Activated T-helper 2 cell treated with anti-CD3 and anti-CD28 coated beads, Interferon-gamma antibody, Interleukin-2, Interleukin-4, amounts not matched to agents 10 μg/mL and 5 μg/mL and 100 μg/mL, durations not matched to agents 14 hours and 24 hours and 36 hours (primary cell): ENCODE measurements at regions not wholly inside any gene's neighbourhood (a gene's known extent, or its start where the extent isn't known, plus 50 kb on each side); places are given as distances from the start of the nearest gene placed in this dataset.
"Not testable (repeated sequence)": the region's sequence is repeated elsewhere in the genome, so short reads cannot be mapped to it uniquely, and the experiment has no call there.

Source experiments
- DNase-seq: peaks from one replicate; pipeline ENCODE4 v3.0.0; 2021; ENCODE audit warnings: low spot score
- H3K27ac Mint-ChIP-seq: one replicate; pipeline ENCODE4 v1.8.0; 2021; ENCODE audit warnings: mixed read lengths
- H3K27me3 Mint-ChIP-seq: one replicate; pipeline ENCODE4 v1.8.0; 2021; ENCODE audit warnings: low read depth, mixed read lengths
- H3K36me3 Mint-ChIP-seq: one replicate; pipeline ENCODE4 v1.8.0; 2021; ENCODE audit warnings: low read depth, mixed read lengths
- H3K4me1 Mint-ChIP-seq: one replicate; pipeline ENCODE4 v1.8.0; 2021; ENCODE audit warnings: low read depth, mixed read lengths
- H3K4me3 Mint-ChIP-seq: one replicate; pipeline ENCODE4 v1.8.0; 2021; ENCODE audit warnings: low read depth, mild to moderate bottlenecking, moderate library complexity, mixed read lengths
- H3K9me3 Mint-ChIP-seq: one replicate; pipeline ENCODE4 v1.8.0; 2021; ENCODE audit warnings: mixed read lengths
- intact Hi-C: fragments of 100-400 bp; cut with micrococcal nuclease; formaldehyde crosslinking; loops from one replicate; pipeline ENCODE4 v1.15.1; 2023

DNA sequence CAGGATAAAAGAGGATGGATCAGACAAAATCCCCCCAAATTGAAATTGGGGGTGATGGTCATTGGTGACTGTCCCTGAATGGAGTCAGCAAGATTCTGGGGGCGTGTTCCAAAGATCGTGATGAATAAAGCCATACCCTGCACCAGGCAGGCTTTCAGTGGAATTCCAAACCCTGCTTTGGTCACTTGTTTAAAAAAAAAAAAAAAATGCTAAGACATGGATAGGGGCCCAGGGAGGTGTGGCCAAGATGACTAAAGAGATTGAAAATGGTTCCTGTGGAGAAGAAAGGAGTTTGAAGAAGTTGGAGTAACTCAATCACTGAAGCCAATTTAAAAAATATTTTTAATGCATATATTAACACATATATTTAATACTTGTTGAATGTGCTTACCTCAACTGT, 161.4 kb upstream of the KCNG1 start:
- Mint-ChIP-seq H3K4me3 (no peak overlapping the region), H3K4me1 (no peaks in the 10 kb centered on the region), H3K36me3 (no peaks in the 10 kb centered on the region), H3K9me3 (no peaks in the 10 kb centered on the region), H3K27me3 (peaks cover 13% of the 10 kb centered on the region), H3K27ac (no peak overlapping the region)
- DNase-seq, result no peak
- intact Hi-C loops, result no loop called here

DNA sequence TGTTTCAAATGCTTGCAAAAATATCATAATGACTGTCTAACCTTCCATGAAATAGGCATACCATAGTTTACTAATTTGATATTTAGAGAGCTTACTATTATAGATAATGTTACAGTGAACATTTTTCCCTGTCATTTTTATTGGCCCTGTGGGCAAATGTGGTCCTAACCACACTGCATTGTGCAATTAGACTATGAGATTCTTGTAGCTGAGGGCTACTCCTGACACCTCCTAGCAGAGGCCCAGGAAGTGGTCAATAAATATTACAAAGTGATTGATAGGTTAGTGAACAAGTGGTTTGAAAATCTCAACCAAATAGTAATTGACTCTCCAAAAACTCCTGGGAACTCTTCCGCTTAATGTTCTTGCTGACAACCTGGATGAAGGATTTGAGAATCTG, 160.5 kb upstream of the KCNG1 start:
- no peak for DNase-seq
- Mint-ChIP-seq H3K27ac (no peak overlapping the region), H3K9me3 (no peaks in the 10 kb centered on the region), H3K4me1 (no peaks in the 10 kb centered on the region), H3K36me3 (no peaks in the 10 kb centered on the region), H3K27me3 (peaks cover 13% of the 10 kb centered on the region), H3K4me3 (no peak overlapping the region)
- intact Hi-C loops, result no loop called here

GRCh38 chr20:51182571-51182970, 159.7 kb upstream of the KCNG1 start:
- DNase-seq, result no peak
- Mint-ChIP-seq H3K36me3 (no peaks in the 10 kb centered on the region), H3K27ac (no peak overlapping the region), H3K4me3 (no peak overlapping the region), H3K4me1 (no peaks in the 10 kb centered on the region), H3K9me3 (no peaks in the 10 kb centered on the region), H3K27me3 (peaks cover 13% of the 10 kb centered on the region)
- intact Hi-C loops, result no loop called here

DNA sequence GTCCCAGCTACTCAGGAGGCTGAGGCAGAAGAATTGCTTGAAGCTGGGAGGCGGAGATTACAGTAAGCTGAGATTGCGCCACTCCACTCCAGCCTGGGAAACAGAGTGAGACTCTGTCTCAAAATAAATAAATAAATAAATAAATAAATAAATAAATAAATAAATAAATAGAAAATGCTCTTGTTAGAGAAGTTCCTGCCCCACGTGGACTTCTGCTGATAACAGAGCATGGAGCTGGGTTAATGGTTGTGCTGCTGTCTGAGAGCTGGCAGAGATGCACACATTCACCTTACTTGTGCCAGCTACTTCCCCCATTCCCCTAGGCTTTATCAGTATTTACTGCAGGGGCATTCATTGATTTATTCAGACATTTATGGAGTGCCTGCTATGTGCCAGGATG, 155.2 kb upstream of the KCNG1 start:
- Mint-ChIP-seq H3K4me1 (no peaks in the 10 kb centered on the region), H3K4me3 (no peak overlapping the region), H3K27ac (no peak overlapping the region), H3K9me3 (no peaks in the 10 kb centered on the region), H3K27me3 (peaks cover 13% of the 10 kb centered on the region), H3K36me3 (no peaks in the 10 kb centered on the region)
- intact Hi-C loops, result no loop called here
- DNase-seq, result no peak

GRCh38 chr20:51176876-51177275, 154.0 kb upstream of the KCNG1 start:
- Mint-ChIP-seq H3K27ac (no peak overlapping the region), H3K27me3 (peaks cover 13% of the 10 kb centered on the region), H3K4me1 (no peaks in the 10 kb centered on the region), H3K9me3 (no peaks in the 10 kb centered on the region), H3K36me3 (no peaks in the 10 kb centered on the region), H3K4me3 (no peak overlapping the region)
- no peak for DNase-seq
- intact Hi-C loops, result no loop called here

DNA sequence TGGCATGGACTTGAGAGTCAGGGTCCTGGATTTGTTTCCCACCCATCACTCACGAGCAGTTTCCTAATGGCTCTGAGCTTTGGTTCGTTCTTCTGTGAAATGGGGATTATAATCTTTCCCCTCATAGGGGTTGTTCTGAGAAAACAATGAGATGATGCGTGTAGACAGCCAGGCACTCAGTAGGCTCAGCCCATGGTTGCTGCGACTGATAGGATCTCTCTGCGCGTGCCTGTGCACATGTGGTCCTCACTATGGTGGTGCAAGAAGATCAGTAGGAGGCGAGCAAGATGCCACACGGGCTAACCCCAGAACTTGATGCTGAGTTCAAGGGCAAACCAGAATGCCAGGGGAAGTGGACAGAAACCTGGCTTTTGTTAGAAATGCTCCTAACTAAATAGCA, 153.5 kb upstream of the KCNG1 start:
- H3K9me3 Mint-ChIP-seq, result no peaks in the 10 kb centered on the region

DNA sequence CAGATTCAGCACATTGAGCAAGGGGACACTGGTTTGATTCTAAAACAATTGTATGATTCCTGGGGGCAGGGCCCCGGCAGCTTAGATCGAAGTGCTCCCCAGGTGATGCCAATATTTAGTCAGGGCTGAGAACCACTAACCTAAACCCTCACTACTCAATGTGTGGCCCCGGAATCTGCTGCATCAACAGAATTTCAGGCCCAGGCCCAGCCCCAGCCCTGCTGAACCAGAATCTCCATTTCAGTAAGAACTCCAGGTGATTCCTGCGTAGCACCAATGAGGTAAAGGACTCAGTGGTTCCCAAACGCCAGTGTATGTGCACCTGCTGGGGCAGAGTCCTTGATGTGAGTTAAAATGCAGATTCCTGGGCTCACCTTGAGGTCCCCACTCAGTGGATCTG, 152.8 kb upstream of the KCNG1 start:
- peaks cover 9% of the 10 kb centered on the region for H3K27me3 Mint-ChIP-seq
- no peak for DNase-seq
- H3K4me3 Mint-ChIP-seq, result no peak overlapping the region
- no peaks in the 10 kb centered on the region for H3K4me1 Mint-ChIP-seq
- H3K27ac Mint-ChIP-seq, result no peak overlapping the region
- H3K9me3 Mint-ChIP-seq, result no peaks in the 10 kb centered on the region
- intact Hi-C loops, result no loop called here
- H3K36me3 Mint-ChIP-seq, result no peaks in the 10 kb centered on the region

More for the DNA sequence above, 153.5 kb upstream of the KCNG1 start:
- Mint-ChIP-seq H3K27me3 (peaks cover 11% of the 10 kb centered on the region), H3K36me3 (no peaks in the 10 kb centered on the region), H3K4me3 (no peak overlapping the region), H3K4me1 (no peaks in the 10 kb centered on the region), H3K27ac (no peak overlapping the region)
- DNase-seq, result no peak
- intact Hi-C loops, result no loop called here

- no peak for DNase-seq
- intact Hi-C loops, result no loop called here
- no peak overlapping the region for H3K27ac Mint-ChIP-seq
- no peaks in the 10 kb centered on the region for H3K36me3 Mint-ChIP-seq
- peaks cover 7% of the 10 kb centered on the region for H3K27me3 Mint-ChIP-seq
- H3K9me3 Mint-ChIP-seq, result no peaks in the 10 kb centered on the region
- no peak overlapping the region for H3K4me3 Mint-ChIP-seq
- H3K4me1 Mint-ChIP-seq, result no peaks in the 10 kb centered on the region
Measured at GRCh38 chr20:51175156-51175555, 152.2 kb upstream of the KCNG1 start.

- H3K27me3 Mint-ChIP-seq, result peaks cover 4% of the 10 kb centered on the region
- H3K36me3 Mint-ChIP-seq, result no peaks in the 10 kb centered on the region
- intact Hi-C loops, result no loop called here
- no peaks in the 10 kb centered on the region for H3K4me1 Mint-ChIP-seq
- H3K4me3 Mint-ChIP-seq, result no peak overlapping the region
- DNase-seq, result no peak
- no peaks in the 10 kb centered on the region for H3K9me3 Mint-ChIP-seq
- H3K27ac Mint-ChIP-seq, result no peak overlapping the region
Measured at GRCh38 chr20:51174536-51174935, 151.6 kb upstream of the KCNG1 start.

DNA sequence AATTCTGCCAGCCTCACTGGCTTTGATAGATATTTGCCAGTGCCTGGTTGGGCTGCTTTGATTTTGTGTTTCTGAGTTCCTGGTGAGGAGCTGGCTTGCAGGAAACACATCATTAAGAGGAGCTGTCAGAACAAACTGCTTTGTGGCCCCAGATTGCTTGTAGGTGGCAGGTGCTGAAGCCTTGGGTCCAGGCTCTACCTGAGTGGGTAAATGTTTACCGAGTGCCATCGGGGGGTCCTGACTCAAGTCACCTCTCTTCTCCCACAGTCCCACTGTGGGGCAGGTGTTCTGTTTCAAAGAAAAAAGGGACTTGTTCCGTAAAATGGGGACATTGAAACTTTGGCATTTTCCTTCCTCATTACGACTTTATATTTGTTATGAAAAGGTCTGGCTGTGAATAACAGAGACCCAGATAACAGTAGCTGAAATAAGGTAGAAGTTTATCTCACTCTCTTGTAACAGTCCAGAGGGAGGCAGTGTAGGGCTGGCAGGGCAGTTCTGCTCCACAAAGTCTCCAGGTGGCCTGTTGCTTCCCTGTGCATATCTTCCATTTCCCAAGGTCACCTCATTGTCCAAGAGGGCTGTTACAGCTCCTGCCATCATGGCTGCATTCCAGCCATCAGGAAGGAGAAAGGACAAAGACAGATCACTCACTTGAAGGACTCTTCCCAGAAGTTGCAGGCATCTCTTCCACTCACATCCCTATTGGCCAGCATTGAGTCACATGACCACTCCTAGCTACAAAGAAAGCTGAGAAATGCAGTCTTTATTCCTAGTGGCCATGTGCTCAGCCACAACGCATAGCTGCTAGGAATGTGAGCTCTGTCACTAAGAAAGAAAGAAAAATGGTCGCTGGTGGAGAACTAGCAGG, 149.9 kb upstream of the KCNG1 start:
- no peaks in the 10 kb centered on the region for H3K9me3 Mint-ChIP-seq
- intact Hi-C loops, result no loop called here

GRCh38 chr20:51171141-51171540, 148.2 kb upstream of the KCNG1 start:
- H3K4me1 Mint-ChIP-seq, result no peaks in the 10 kb centered on the region
- no peak overlapping the region for H3K4me3 Mint-ChIP-seq
- H3K27me3 Mint-ChIP-seq, result peaks cover 5% of the 10 kb centered on the region
- no peaks in the 10 kb centered on the region for H3K9me3 Mint-ChIP-seq
- DNase-seq, result no peak
- intact Hi-C loops, result no loop called here
- no peaks in the 10 kb centered on the region for H3K36me3 Mint-ChIP-seq
- no peak overlapping the region for H3K27ac Mint-ChIP-seq

More for the DNA sequence above, 149.9 kb upstream of the KCNG1 start:
- Mint-ChIP-seq H3K27me3 (peaks cover 5% of the 10 kb centered on the region), H3K36me3 (no peaks in the 10 kb centered on the region), H3K4me1 (no peaks in the 10 kb centered on the region), H3K4me3 (no peak overlapping the region), H3K27ac (no peak overlapping the region)
- no peak for DNase-seq

DNA sequence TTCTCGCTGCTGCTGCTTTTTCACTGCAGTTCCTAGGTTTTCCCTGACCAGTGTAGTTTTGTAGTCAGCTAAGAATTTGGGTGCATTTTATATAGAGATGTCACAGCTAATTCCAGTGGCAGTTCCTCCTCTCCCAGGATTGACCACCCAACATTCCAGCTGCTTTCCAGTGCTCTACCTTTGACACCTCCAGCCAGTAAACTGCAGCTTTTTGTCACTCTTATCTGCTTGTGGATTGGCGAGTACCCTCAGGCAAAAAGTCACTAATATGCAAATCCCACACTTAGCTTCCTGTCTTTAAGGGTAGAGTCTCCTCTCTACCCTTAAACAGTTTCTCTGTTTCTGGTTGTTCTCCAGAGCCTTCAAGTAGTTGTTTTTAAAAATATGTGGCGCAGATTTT, 146.9 kb upstream of the KCNG1 start:
- no peak for DNase-seq
- Mint-ChIP-seq H3K27me3 (peaks cover 5% of the 10 kb centered on the region), H3K4me1 (no peaks in the 10 kb centered on the region), H3K36me3 (no peaks in the 10 kb centered on the region), H3K27ac (no peak overlapping the region), H3K4me3 (no peak overlapping the region), H3K9me3 (no peaks in the 10 kb centered on the region)
- intact Hi-C loops, result no loop called here

DNA sequence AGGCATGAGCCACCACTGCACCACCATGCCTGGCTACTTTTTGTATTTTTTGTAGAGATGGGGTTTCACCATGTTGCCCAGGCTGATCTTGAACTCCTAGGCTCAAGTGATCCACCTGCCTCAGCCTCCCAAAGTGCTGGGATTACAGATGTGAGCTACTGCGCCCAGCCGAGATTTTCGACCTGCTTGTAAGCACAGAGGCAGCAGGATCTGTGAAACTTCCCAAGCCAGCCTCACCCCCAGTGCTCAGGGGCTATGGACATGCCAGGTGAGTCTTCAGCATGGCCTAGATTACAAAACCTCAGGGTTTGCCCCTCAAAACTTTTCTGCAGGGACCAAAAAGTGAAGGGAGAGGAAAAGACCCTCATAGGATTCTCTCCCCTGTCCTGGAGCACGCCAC, 145.0 kb upstream of the KCNG1 start:
- H3K27ac Mint-ChIP-seq, H3K4me1 Mint-ChIP-seq, H3K9me3 Mint-ChIP-seq, H3K36me3 Mint-ChIP-seq, intact Hi-C loops, H3K4me3 Mint-ChIP-seq, H3K27me3 Mint-ChIP-seq, DNase-seq: not testable (repeated sequence)

- H3K36me3 Mint-ChIP-seq, result no peaks in the 10 kb centered on the region
- no peak overlapping the region for H3K27ac Mint-ChIP-seq
- peaks cover 1% of the 10 kb centered on the region for H3K27me3 Mint-ChIP-seq
- no peak for DNase-seq
- intact Hi-C loops, result no loop called here
- no peaks in the 10 kb centered on the region for H3K4me1 Mint-ChIP-seq
- H3K9me3 Mint-ChIP-seq, result no peaks in the 10 kb centered on the region
- H3K4me3 Mint-ChIP-seq, result no peak overlapping the region
Measured at GRCh38 chr20:51166489-51166888, 143.6 kb upstream of the KCNG1 start.
